ENCODE measurements at regions not wholly inside any gene's neighbourhood (a gene's known extent, or its start where the extent isn't known, plus 50 kb on each side); places are given as distances from the start of the nearest gene placed in this dataset.

DNA sequence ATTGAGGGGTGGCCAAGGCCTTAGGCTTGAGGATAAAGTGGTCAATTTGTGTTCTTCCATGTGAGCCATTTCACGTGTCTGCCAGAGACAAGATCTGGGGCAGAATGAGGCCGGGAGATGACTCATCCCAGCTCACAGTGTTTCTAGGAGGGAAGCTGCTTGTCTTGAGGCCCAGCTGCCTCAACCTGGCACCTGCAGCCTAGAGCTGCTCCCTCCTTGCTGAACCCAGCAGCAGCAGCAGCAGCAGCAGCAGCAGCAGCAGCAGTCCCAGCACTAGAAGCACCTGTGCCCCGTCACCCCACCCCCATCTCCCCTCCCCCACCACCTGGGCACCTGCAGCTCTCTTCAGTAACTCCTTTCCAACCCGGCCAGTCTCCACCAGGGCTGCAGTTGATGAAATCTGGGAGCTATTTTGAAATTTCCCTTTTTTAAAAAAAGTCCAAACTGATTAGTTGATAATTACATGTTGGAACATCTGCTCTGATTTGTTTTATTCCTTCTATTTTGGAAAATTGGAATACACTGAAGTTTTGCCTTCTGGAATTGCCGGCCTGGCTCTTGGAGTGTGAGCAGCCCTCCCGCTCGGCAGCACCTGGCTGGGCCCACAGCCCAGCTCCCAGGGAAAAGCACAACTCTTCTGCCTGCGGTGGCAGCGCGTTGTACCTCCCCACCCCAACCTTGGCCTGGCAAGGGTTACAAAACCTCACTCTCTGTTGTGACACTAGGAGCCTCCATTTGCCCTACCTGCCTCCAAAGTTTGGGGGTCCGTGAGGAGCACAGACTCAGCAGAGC lies 143.5 kb downstream of the NXPE2 start:
- H3K27me3 ChIP-seq: peaks cover 16% of the 10 kb centered on the region
- H3K79me2 ChIP-seq: no peaks in the 10 kb centered on the region
- peak; percentile 73 for DNase-seq (ENCODE audit: low spot score)
- TF ChIP-seq EZH2phosphoT487 (IDR thresholded peaks at IDR 0.05; ENCODE audit: low read depth, severe bottlenecking, unreplicated experiment) (no peak), EZH2 (IDR thresholded peaks at IDR 0.05; ENCODE audit: borderline replicate concordance) (no peak)
- TF ChIP-seq, protein P1, sequence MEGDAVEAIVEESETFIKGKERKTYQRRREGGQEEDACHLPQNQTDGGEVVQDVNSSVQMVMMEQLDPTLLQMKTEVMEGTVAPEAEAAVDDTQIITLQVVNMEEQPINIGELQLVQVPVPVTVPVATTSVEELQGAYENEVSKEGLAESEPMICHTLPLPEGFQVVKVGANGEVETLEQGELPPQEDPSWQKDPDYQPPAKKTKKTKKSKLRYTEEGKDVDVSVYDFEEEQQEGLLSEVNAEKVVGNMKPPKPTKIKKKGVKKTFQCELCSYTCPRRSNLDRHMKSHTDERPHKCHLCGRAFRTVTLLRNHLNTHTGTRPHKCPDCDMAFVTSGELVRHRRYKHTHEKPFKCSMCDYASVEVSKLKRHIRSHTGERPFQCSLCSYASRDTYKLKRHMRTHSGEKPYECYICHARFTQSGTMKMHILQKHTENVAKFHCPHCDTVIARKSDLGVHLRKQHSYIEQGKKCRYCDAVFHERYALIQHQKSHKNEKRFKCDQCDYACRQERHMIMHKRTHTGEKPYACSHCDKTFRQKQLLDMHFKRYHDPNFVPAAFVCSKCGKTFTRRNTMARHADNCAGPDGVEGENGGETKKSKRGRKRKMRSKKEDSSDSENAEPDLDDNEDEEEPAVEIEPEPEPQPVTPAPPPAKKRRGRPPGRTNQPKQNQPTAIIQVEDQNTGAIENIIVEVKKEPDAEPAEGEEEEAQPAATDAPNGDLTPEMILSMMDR (IDR thresholded peaks at IDR 0.05; ENCODE audit: poor library complexity): no peak
- H3K4me1 ChIP-seq (ENCODE audit: insufficient read depth): peaks cover 4% of the 10 kb centered on the region
- 78% methylated on average over 11 of the region's 11 CpGs for WGBS (ENCODE audit: low lambda C conversion rate, missing lambda C conversion rate)
- no peaks in the 10 kb centered on the region for H3K36me3 ChIP-seq (replicated peaks; ENCODE audit: insufficient read depth, low read depth)
- peak overlapping the region; percentile 59 for H3K27ac ChIP-seq
- no peak overlapping the region for H2AFZ ChIP-seq
- H3K9me3 ChIP-seq (ENCODE audit: low read depth): no peaks in the 10 kb centered on the region
- H3K4me2 ChIP-seq: no peak overlapping the region
- no peaks in the 10 kb centered on the region for H3K9me2 ChIP-seq (replicated peaks; ENCODE audit: insufficient read depth)
- no peaks in the 10 kb centered on the region for H4K20me1 ChIP-seq (ENCODE audit: insufficient read depth, poor library complexity, severe bottlenecking)
- H3K4me3 ChIP-seq: no peak overlapping the region

DNA sequence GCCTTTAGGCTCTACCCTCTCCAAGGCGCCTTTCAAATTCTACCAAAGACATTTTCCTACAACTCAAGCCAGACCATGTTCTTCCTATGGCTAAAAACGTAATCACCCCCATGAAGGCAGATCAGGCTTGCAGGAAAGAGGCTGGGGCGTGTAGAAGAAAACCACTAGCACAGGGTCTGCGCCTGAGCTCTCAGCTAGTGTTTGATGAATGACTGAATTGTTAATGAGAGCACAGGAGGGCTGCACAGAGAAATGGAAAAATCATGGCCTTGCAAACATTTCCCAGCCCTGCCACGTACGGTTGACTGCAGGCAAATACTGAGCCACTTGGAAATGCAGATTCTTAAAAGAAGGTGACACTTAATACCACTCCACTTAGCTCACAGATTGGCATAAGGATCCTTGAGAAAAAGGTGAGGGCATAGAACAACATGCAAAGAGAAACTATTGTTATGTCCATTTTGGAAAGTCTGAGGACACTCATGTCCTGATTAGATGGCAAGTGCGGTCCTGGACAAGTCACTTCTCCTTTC lies 148.6 kb downstream of the NXPE2 start:
- Histone ChIP-seq H3K9me2 (replicated peaks; ENCODE audit: insufficient read depth) (no peaks in the 10 kb centered on the region), H3K27ac (no peak overlapping the region), H2AFZ (no peak overlapping the region), H4K20me1 (ENCODE audit: insufficient read depth, poor library complexity, severe bottlenecking) (no peaks in the 10 kb centered on the region), H3K36me3 (replicated peaks; ENCODE audit: insufficient read depth, low read depth) (no peaks in the 10 kb centered on the region), H3K79me2 (no peaks in the 10 kb centered on the region), H3K27me3 (peaks cover 8% of the 10 kb centered on the region), H3K4me2 (no peak overlapping the region), H3K4me1 (ENCODE audit: insufficient read depth) (no peaks in the 10 kb centered on the region), H3K9me3 (ENCODE audit: low read depth) (no peaks in the 10 kb centered on the region), H3K4me3 (no peak overlapping the region)
- no peak for DNase-seq (ENCODE audit: low spot score)
- WGBS (ENCODE audit: low lambda C conversion rate, missing lambda C conversion rate): 86% methylated on average over 7 of the region's 7 CpGs
- TF ChIP-seq EZH2 (IDR thresholded peaks at IDR 0.05; ENCODE audit: borderline replicate concordance) (no peak), EZH2phosphoT487 (IDR thresholded peaks at IDR 0.05; ENCODE audit: low read depth, severe bottlenecking, unreplicated experiment) (no peak)
- TF ChIP-seq, protein P1 (IDR thresholded peaks at IDR 0.05; ENCODE audit: poor library complexity): no peak

DNA sequence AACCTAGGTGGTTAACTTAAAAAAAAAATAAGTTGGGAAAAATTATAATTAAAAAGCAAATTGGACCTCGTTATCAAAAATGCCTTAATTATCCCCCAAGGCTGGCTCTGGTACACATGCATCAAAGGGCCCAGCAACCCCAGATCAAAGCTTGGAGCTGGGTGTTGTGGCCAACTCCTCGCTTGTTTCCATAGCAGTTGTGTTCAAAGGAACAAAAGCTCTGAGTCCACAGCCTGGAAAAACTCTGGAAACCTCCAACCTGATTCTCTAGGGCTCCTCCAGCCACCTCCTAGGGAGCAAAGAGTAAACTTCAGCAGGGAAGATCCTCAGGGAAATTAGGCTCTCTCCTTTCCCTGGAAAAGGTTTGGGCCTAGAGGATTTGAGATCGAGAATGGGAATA lies 149.4 kb downstream of the NXPE2 start:
- no peaks in the 10 kb centered on the region for H3K4me1 ChIP-seq (ENCODE audit: insufficient read depth)
- no peaks in the 10 kb centered on the region for H4K20me1 ChIP-seq (ENCODE audit: insufficient read depth, poor library complexity, severe bottlenecking)
- H3K36me3 ChIP-seq (replicated peaks; ENCODE audit: insufficient read depth, low read depth): no peaks in the 10 kb centered on the region
- no peak overlapping the region for H2AFZ ChIP-seq
- DNase-seq (ENCODE audit: low spot score): no peak
- H3K9me3 ChIP-seq (ENCODE audit: low read depth): no peaks in the 10 kb centered on the region
- H3K27ac ChIP-seq: no peak overlapping the region
- no peak overlapping the region for H3K4me2 ChIP-seq
- no peaks in the 10 kb centered on the region for H3K79me2 ChIP-seq
- no peaks in the 10 kb centered on the region for H3K9me2 ChIP-seq (replicated peaks; ENCODE audit: insufficient read depth)
- no peak for TF ChIP-seq EZH2phosphoT487 (IDR thresholded peaks at IDR 0.05; ENCODE audit: low read depth, severe bottlenecking, unreplicated experiment)
- TF ChIP-seq, protein P1 (IDR thresholded peaks at IDR 0.05; ENCODE audit: poor library complexity): no peak
- TF ChIP-seq EZH2 (IDR thresholded peaks at IDR 0.05; ENCODE audit: borderline replicate concordance): no peak
- 96% methylated on average over 3 of the region's 3 CpGs for WGBS (ENCODE audit: low lambda C conversion rate, missing lambda C conversion rate)
- no peak overlapping the region for H3K4me3 ChIP-seq
- H3K27me3 ChIP-seq: peaks cover 8% of the 10 kb centered on the region
